Body of pancreas (tissue), 4 donors: ENCODE measurements at regions not wholly inside any gene's neighbourhood (a gene's known extent, or its start where the extent isn't known, plus 50 kb on each side); places are given as distances from the start of the nearest gene placed in this dataset.
"Not testable (repeated sequence)": the region's sequence is repeated elsewhere in the genome, so short reads cannot be mapped to it uniquely, and the experiment has no call there.

Source experiments
- ATAC-seq: fragments of 150-250 bp; one replicate; pipeline ENCODE4 v1.9.1; 2016
- DNase-seq, 4 donors: peaks; one replicate each; pipeline ENCODE4 v3.0.0-alpha.2; 2019
- H3K27ac ChIP-seq, 4 donors: fragments of 200-600 bp; sonication (generic); 1 replicate in 3 of 4; 2 replicates in 1 of 4; pipeline versions ENCODE4 v1.5.1 to v1.6.1; 2016 to 2019; ENCODE audit warnings: mild to moderate bottlenecking in 1 of 4, mixed read lengths in 1 of 4, moderate library complexity in 1 of 4
- H3K27me3 ChIP-seq, 2 donors: fragments of 200-600 bp; sonication (generic); one replicate each; pipeline ENCODE4 v1.6.0; 2016; ENCODE audit warnings: mild to moderate bottlenecking in 1 of 2
- H3K36me3 ChIP-seq, 2 donors: fragments of 200-600 bp; sonication (generic); replicated peaks in 1 of 2; 2 replicates each; pipeline ENCODE4 v1.5.1; 2016; ENCODE audit warnings: low read depth in 2 of 2; ENCODE audit not compliant: insufficient read depth in 1 of 2
- H3K4me1 ChIP-seq: fragments of 200-600 bp; sonication (generic); one replicate; pipeline ENCODE4 v1.6.0; 2016
- H3K4me3 ChIP-seq, 2 donors: fragments of 200-600 bp; sonication (generic); 1 replicate in 1 of 2; 2 replicates in 1 of 2; pipeline ENCODE4 v1.5.1; 2016 to 2019
- H3K9me3 ChIP-seq, 3 donors: fragments of 200-600 bp; sonication (generic); 1 replicate in 2 of 3; 2 replicates in 1 of 3; pipeline ENCODE4 v1.5.1; 2016
- POLR2A ChIP-seq, 3 donors: fragments of 450-650 bp; IDR thresholded peaks; one replicate each; pipeline ENCODE4 v1.6.1; 2016; ENCODE audit warnings: antibody characterized with exemption in 3 of 3, mild to moderate bottlenecking in 2 of 3
- WGBS, 2 donors: methylation state at CpG; one replicate each; pipeline ENCODE4 v1.1.5; 2017; 5-methylcytosine and 5-hydroxymethylcytosine counted together
- intact Hi-C: fragments of 100-400 bp; cut with DNase I; formaldehyde crosslinking; loops from one replicate; pipeline ENCODE4 v1.15.1; 2023
- TF ChIP-seq, protein P1 (sequence below), 7 experiments: fragments of 450-650 bp in 4 of 7; fragments of 200-600 bp in 3 of 7; sonication (generic) in 3 of 7; IDR thresholded peaks; one replicate each; pipeline ENCODE4 v1.5.1; 2016 to 2019; ENCODE audit warnings: antibody characterized with exemption in 7 of 7

DNA sequence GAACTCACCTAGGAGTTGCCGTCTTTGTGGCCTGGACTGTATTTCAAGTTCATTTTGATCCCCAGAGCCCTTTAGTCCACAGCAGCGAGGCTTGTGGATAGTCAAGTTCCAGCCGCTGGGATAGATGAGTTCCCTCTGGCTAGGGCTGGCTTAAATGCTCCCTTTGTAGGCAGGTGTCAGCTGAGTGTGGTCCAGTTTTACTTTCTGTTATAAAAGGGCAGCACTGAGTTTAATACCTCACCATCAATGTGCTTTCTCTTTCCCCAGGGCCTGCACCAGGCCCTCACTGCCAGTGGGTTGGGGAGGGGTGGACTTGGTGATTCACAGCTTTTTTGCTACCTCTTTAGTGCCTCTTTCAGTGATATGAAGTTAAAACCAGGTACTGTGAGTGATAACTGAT, 188.2 kb downstream of the SLCO4C1 start:
- H3K4me1 ChIP-seq: no peaks in the 10 kb centered on the region
- H3K27ac ChIP-seq: no peak overlapping the region
- ATAC-seq: no peak
- 81 to 89% methylated on average over 3 of the region's 3 CpGs for WGBS, 2 donors
- intact Hi-C loops: no loop called here
- DNase-seq: no peak
- no peaks in the 10 kb centered on the region for H3K27me3 ChIP-seq
- no peak for TF ChIP-seq POLR2A (IDR thresholded peaks at IDR 0.05)
- TF ChIP-seq, protein P1, sequence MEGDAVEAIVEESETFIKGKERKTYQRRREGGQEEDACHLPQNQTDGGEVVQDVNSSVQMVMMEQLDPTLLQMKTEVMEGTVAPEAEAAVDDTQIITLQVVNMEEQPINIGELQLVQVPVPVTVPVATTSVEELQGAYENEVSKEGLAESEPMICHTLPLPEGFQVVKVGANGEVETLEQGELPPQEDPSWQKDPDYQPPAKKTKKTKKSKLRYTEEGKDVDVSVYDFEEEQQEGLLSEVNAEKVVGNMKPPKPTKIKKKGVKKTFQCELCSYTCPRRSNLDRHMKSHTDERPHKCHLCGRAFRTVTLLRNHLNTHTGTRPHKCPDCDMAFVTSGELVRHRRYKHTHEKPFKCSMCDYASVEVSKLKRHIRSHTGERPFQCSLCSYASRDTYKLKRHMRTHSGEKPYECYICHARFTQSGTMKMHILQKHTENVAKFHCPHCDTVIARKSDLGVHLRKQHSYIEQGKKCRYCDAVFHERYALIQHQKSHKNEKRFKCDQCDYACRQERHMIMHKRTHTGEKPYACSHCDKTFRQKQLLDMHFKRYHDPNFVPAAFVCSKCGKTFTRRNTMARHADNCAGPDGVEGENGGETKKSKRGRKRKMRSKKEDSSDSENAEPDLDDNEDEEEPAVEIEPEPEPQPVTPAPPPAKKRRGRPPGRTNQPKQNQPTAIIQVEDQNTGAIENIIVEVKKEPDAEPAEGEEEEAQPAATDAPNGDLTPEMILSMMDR (IDR thresholded peaks at IDR 0.05): no peak
- H3K4me3 ChIP-seq: no peak overlapping the region
- H3K9me3 ChIP-seq: no peaks in the 10 kb centered on the region
- H3K36me3 ChIP-seq: no peaks in the 10 kb centered on the region

DNA sequence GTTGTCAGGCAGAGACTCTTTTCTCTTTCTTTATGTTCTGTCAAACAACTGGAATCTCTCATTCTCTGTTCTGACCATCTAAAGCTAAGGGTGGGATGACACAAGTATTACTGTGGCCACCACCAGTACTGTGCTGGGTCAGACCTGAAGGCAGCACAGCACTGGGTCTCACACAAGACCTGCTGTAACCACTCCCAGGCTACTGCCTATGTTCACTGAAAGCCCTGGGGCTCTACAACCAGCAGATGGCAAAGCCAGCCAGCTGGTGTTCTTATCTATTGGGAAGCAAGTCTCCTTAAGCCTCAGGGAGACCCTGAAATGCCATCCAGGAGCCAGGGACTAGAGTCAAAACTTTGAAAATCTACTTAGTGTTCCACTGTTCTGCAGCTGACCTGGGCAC, 189.5 kb downstream of the SLCO4C1 start:
- ATAC-seq (no peak), DNase-seq (no peak)
- no peak overlapping the region for H3K27ac ChIP-seq
- no peaks in the 10 kb centered on the region for H3K4me1 ChIP-seq
- H3K27me3 ChIP-seq: no peaks in the 10 kb centered on the region
- intact Hi-C loops: no loop called here
- no peak overlapping the region for H3K4me3 ChIP-seq
- no peaks in the 10 kb centered on the region for H3K9me3 ChIP-seq
- TF ChIP-seq POLR2A (IDR thresholded peaks at IDR 0.05): no peak
- TF ChIP-seq, protein P1 (IDR thresholded peaks at IDR 0.05): no peak
- no peaks in the 10 kb centered on the region for H3K36me3 ChIP-seq

DNA sequence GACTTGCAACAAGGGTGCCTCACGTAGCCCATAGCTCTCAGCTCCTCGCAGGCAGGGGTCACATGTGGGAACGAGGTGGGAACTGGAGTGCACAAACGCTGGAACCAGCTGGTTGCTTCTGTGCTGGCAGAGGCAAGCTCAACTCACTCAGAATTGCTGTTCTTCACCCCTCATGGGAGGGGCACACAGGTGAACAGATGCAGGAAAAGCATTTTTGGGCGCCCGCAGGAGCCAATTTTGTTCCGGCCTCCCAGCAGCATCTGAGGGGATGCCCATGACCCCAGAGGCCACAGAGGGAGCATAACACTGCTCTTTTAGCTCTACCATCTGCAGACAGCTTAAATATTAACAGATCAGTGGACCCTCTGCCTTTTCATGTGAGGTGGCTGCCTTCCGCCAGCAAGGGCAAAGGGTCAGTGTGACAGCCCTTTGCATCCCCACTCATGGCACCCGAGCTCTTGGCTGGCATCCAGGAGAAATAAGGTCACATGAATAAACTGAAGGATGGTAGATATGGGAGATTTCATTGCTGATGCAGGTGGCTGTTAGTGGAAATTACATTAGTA, 196.2 kb downstream of the SLCO4C1 start:
- 57 to 60% methylated on average over 9 of the region's 9 CpGs for whole genome bisulfite sequencing, 2 donors
- ATAC-seq (no peak), DNase-seq (no peak)
- no peak for TF ChIP-seq POLR2A (IDR thresholded peaks at IDR 0.05)
- TF ChIP-seq, protein P1 (IDR thresholded peaks at IDR 0.05): no peak
- intact Hi-C loops: no loop called here
- H3K4me3 ChIP-seq: no peak overlapping the region
- H3K36me3 ChIP-seq: no peaks in the 10 kb centered on the region
- H3K27me3 ChIP-seq: no peaks in the 10 kb centered on the region
- no peak overlapping the region for H3K27ac ChIP-seq
- H3K4me1 ChIP-seq: no peaks in the 10 kb centered on the region
- peaks cover 0 to 2% (median 0%) of the 10 kb centered on the region in 3 donors for H3K9me3 ChIP-seq

DNA sequence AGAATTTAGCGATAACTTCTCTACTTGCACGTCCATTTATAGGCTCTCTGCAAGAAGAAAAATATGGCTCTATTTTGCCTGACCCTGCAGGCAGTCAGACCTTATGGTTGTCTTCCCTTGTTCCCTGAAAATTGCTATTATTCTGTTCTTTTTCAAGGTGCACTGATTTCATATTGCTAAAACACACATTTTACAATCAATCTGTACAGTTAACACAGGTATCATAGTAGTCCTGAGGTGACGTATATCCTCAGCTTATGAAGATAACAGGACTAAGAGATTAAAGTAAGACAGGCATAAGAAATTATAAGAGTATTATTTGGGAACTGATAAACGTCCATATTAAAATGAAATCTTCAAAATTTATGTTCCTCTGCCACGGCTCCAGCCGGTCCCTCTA, 197.0 kb downstream of the SLCO4C1 start:
- H3K4me1 ChIP-seq, H3K27ac ChIP-seq, intact Hi-C loops, H3K9me3 ChIP-seq, ATAC-seq, DNase-seq, H3K27me3 ChIP-seq, H3K4me3 ChIP-seq, H3K36me3 ChIP-seq: not testable (repeated sequence)
- 80 to 82% methylated on average over 6 of the region's 6 CpGs for WGBS, 2 donors

DNA sequence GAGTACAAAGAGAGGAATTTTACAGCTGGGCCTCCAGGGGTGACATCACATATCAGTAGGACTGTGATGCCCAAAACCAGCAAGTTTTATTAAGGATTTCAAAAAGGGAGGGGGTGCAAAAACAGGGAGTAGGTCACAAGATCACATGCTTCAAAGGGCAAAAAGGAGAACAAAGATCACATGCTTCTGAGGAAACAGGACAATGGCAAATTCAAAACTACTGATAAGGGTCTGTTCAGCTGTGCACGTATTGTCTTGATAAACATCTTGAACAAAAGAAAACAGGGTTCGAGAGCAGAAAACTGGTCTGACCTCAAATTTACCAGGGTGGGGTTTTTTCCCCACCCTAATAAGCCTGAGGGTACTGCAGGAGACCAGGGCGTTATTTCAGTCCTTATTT, 197.5 kb downstream of the SLCO4C1 start:
- H3K4me3 ChIP-seq, H3K27ac ChIP-seq, intact Hi-C loops, H3K36me3 ChIP-seq, DNase-seq, H3K4me1 ChIP-seq, H3K27me3 ChIP-seq, ATAC-seq, H3K9me3 ChIP-seq: not testable (repeated sequence)
- 42 to 47% methylated on average over 3 of the region's 3 CpGs for WGBS, 2 donors

DNA sequence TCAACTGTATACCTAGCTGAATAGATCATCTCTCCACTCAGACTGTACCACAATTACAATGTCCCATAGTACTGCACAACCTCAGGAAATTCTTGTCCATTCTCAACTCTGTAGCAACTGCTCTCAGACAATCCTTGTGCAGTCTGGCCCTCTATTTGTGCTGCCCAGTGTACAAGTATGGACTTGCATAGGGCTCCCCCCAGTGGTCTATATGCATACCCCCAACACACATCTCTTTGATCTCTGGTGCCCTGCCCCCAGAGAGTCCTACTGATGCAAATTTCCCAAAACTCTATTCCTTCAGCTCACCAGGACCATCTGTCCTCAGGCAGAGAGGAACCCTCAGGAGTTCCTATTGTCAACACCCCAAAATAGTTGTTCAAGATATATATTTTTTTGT, 205.3 kb downstream of the SLCO4C1 start:
- H3K4me3 ChIP-seq: no peak overlapping the region
- no peaks in the 10 kb centered on the region for H3K27me3 ChIP-seq
- H3K4me1 ChIP-seq: no peaks in the 10 kb centered on the region
- no peak overlapping the region for H3K27ac ChIP-seq
- no peaks in the 10 kb centered on the region for H3K9me3 ChIP-seq
- ATAC-seq (no peak), DNase-seq (peak in 2 of 4 donors; percentile 23 to 33)
- TF ChIP-seq, protein P1 (IDR thresholded peaks at IDR 0.05): peak in 3 of 7 experiments; percentile 8 to 23 (median 20)
- TF ChIP-seq POLR2A (IDR thresholded peaks at IDR 0.05): no peak
- H3K36me3 ChIP-seq: no peaks in the 10 kb centered on the region
- intact Hi-C loops: no loop called here
